HepG2 (cell line): ENCODE measurements at regions not wholly inside any gene's neighbourhood (a gene's known extent, or its start where the extent isn't known, plus 50 kb on each side); places are given as distances from the start of the nearest gene placed in this dataset.

ENCODE experiments used
- ATAC-seq: fragments of 200-7000 bp; cut with Tn5 transposase; 3 replicates; pipeline ENCODE4 v1.9.1; 2020; ENCODE audit warnings: mild to moderate bottlenecking, moderate library complexity
- BruUV-seq: library from RNA; stranded (reverse); fragments of 400-500 nt; replicated peaks from 2 replicates; lab custom pipeline; 2021; lab: Mats Ljungman, UMichigan
- CTCF ChIA-PET: fragments of 300-600 bp; formaldehyde crosslinking; extraction: SDS; loops from one replicate; lab custom pipeline; 2021; ENCODE audit warnings: low total read pairs, inconsistent platforms, low intra/inter-chr PET ratio; lab: Yijun Ruan, JAX
- POLR2A ChIA-PET: fragments of 350-600 bp; sonication (Branson Sonifier 250); formaldehyde crosslinking; loops from one replicate; lab custom pipeline; 2020; ENCODE audit warnings: antibody characterized with exemption, inconsistent platforms; lab: Yijun Ruan, JAX
- DNase-seq: peaks from one replicate; pipeline ENCODE4 v3.0.0-alpha.2; 2015; ENCODE audit warnings: low spot score
- FAIRE-seq: peaks from 3 replicates; lab custom pipeline; 2011; peaks lifted over from hg19 to GRCh38; lab: Jason Lieb, UNC
- H2AFZ ChIP-seq: one replicate; pipeline ENCODE4 v1.6.1; 2011; ENCODE audit warnings: low read length, inconsistent platforms
- H3K27ac ChIP-seq: fragments of 300-600 bp; 3 replicates; pipeline ENCODE4 v1.8.0; 2011; ENCODE audit warnings: mixed run types, mild to moderate bottlenecking, mixed read lengths, low read length, inconsistent platforms; ENCODE audit not compliant: insufficient read depth; ENCODE audit errors: extremely low read length
- H3K27me3 ChIP-seq, 2 experiments: fragments of 200-600 bp in 1 of 2; 2 replicates in 1 of 2; 3 replicates in 1 of 2; pipeline versions ENCODE4 v1.6.0 to v1.8.0; 2011; ENCODE audit warnings: low read length in 2 of 2, mild to moderate bottlenecking in 2 of 2, moderate library complexity in 2 of 2, inconsistent platforms in 1 of 2; ENCODE audit not compliant: insufficient read depth in 2 of 2, control insufficient read depth in 1 of 2
- H3K36me3 ChIP-seq, 2 experiments: fragments of 200-600 bp in 1 of 2; replicated peaks in 1 of 2; 2 replicates in 1 of 2; 3 replicates in 1 of 2; pipeline versions ENCODE4 v1.5.1 to v1.8.0; 2011; ENCODE audit warnings: low read length in 2 of 2, inconsistent platforms in 1 of 2; ENCODE audit not compliant: insufficient read depth in 2 of 2, control insufficient read depth in 1 of 2
- H3K4me1 ChIP-seq: 2 replicates; pipeline ENCODE4 v1.5.1; 2012; ENCODE audit warnings: low read length, inconsistent platforms; ENCODE audit not compliant: insufficient read depth
- H3K4me2 ChIP-seq: 2 replicates; pipeline ENCODE4 v1.6.0; 2011; ENCODE audit warnings: low read depth, low read length, inconsistent platforms
- H3K4me3 ChIP-seq, 3 experiments: fragments of 200-600 bp in 1 of 3; sonication (generic), shearing (Covaris generic) in 1 of 3; replicated peaks in 1 of 3; 2 replicates each; pipeline ENCODE4 v1.5.1; 2011 to 2016; ENCODE audit warnings: low read length in 3 of 3, inconsistent platforms in 2 of 3, low read depth in 2 of 3, mild to moderate bottlenecking in 2 of 3, control low read depth in 1 of 3, mixed read lengths in 1 of 3; ENCODE audit not compliant: insufficient read depth in 1 of 3
- H3K79me2 ChIP-seq: one replicate; pipeline ENCODE4 v1.6.1; 2011; ENCODE audit warnings: low read length, inconsistent platforms; ENCODE audit not compliant: insufficient read depth
- H3K9ac ChIP-seq: 2 replicates; pipeline ENCODE4 v1.6.0; 2011; ENCODE audit warnings: mild to moderate bottlenecking, low read depth, low read length, inconsistent platforms; ENCODE audit not compliant: insufficient read depth
- H3K9me3 ChIP-seq: 2 replicates; pipeline ENCODE4 v1.5.1; 2012; ENCODE audit warnings: mild to moderate bottlenecking, low read length
- H4K20me1 ChIP-seq: 2 replicates; pipeline ENCODE4 v1.6.0; 2011; ENCODE audit warnings: inconsistent platforms, mild to moderate bottlenecking, low read length, moderate library complexity; ENCODE audit not compliant: insufficient read depth
- ATF3 ChIP-seq: sonication (generic); formaldehyde crosslinking; IDR thresholded peaks from 2 replicates; pipeline ENCODE4 v1.4.0; 2020; ENCODE audit warnings: missing genetic modification reagents
- ATF7-NPFF ChIP-seq: sonication (generic); formaldehyde crosslinking; IDR thresholded peaks from 2 replicates; pipeline ENCODE4 v1.8.1; 2023; ENCODE audit warnings: mild to moderate bottlenecking, low read depth, missing genetic modification reagents, moderate library complexity
- CCDC6 ChIP-seq: sonication (generic); formaldehyde crosslinking; IDR thresholded peaks from 2 replicates; pipeline ENCODE4 v1.8.1; 2022; ENCODE audit warnings: mild to moderate bottlenecking, missing genetic modification reagents, moderate library complexity
- CHD4 ChIP-seq: fragments of 200-600 bp; sonication (generic); IDR thresholded peaks from 2 replicates; pipeline ENCODE4 v1.7.0; 2017; ENCODE audit warnings: mild to moderate bottlenecking, low read length, borderline replicate concordance
- CREB1 ChIP-seq, 2 experiments: fragments of 450-650 bp in 1 of 2; IDR thresholded peaks; 2 replicates each; pipeline ENCODE4 v1.6.1; 2016 to 2017; ENCODE audit warnings: control low read depth in 1 of 2, mild to moderate bottlenecking in 1 of 2, missing compliant biosample characterization in 1 of 2, missing genetic modification characterization in 1 of 2
- DZIP1 ChIP-seq: sonication (generic); formaldehyde crosslinking; IDR thresholded peaks from 2 replicates; pipeline ENCODE4 v1.5.0; 2020; ENCODE audit warnings: mild to moderate bottlenecking, missing genetic modification reagents
- ELF3 ChIP-seq: IDR thresholded peaks from 2 replicates; pipeline ENCODE4 v1.6.1; 2016; ENCODE audit warnings: missing genetic modification reagents, missing compliant biosample characterization
- KLF13 ChIP-seq: sonication (generic); formaldehyde crosslinking; IDR thresholded peaks from 2 replicates; pipeline ENCODE4 v1.4.0; 2020; ENCODE audit warnings: mild to moderate bottlenecking, missing genetic modification reagents
- MZF1 ChIP-seq: sonication (generic); formaldehyde crosslinking; IDR thresholded peaks from 2 replicates; pipeline ENCODE4 v1.8.1; 2023; ENCODE audit warnings: mild to moderate bottlenecking, missing genetic modification reagents, borderline replicate concordance
- TEAD2 ChIP-seq: sonication (generic); formaldehyde crosslinking; IDR thresholded peaks from 2 replicates; pipeline ENCODE4 v1.9.0; 2021; ENCODE audit warnings: missing genetic modification reagents
- ZNF282 ChIP-seq: fragments of 450-650 bp; IDR thresholded peaks from 2 replicates; pipeline ENCODE4 v1.6.1; 2018; ENCODE audit not compliant: partially characterized antibody
- ZNF597 ChIP-seq: sonication (generic); formaldehyde crosslinking; IDR thresholded peaks from 2 replicates; pipeline ENCODE4 v1.5.0; 2020; ENCODE audit warnings: missing genetic modification reagents
- ZNF713 ChIP-seq: sonication (generic); formaldehyde crosslinking; IDR thresholded peaks from 2 replicates; pipeline ENCODE4 v1.4.0; 2020; ENCODE audit warnings: mild to moderate bottlenecking, missing genetic modification reagents
- ZNF839 ChIP-seq: sonication (generic); formaldehyde crosslinking; IDR thresholded peaks from 2 replicates; pipeline ENCODE4 v1.4.0; 2020; ENCODE audit warnings: missing genetic modification reagents, mild to moderate bottlenecking, borderline replicate concordance
- WGBS: methylation state at CpG from one replicate; pipeline ENCODE4 v1.1.6; 2017; ENCODE audit warnings: low lambda C conversion rate; 5-methylcytosine and 5-hydroxymethylcytosine counted together
- in situ Hi-C: cut with HindIII; loops from 2 replicates; pipeline ENCODE4 v1.10.0; 2017; ENCODE audit warnings: low pct_unique_long_range_greater_than_20kb; ENCODE audit not compliant: extremely low pct_ligation_motif_present
- intact Hi-C: fragments of 100-400 bp; cut with micrococcal nuclease; formaldehyde crosslinking; loops from one replicate; pipeline ENCODE4 v1.10.0; 2022; ENCODE audit not compliant: unreplicated experiment

GRCh38 chr6:125637207-125637606 lies 112.2 kb upstream of the HEY2 start:
- no peak overlapping the region for H2AFZ ChIP-seq
- no peaks in the 10 kb centered on the region for H4K20me1 ChIP-seq
- intact Hi-C loops (no loop called here), in situ Hi-C loops (no loop called here)
- H3K4me3 ChIP-seq = no peak overlapping the region
- WGBS = 0% methylated on average over 2 of the region's 2 CpGs
- DNase-seq = no peak
- BruUV-seq = no TSS peak
- no peak overlapping the region for H3K9ac ChIP-seq
- no peaks in the 10 kb centered on the region for H3K4me1 ChIP-seq
- CTCF ChIA-PET = no interaction called here
- no peak for ATAC-seq
- H3K36me3 ChIP-seq = no peaks in the 10 kb centered on the region
- no peak for TF ChIP-seq ZNF839 (CRISPR knock-in tag)
- peak; percentile 45 for TF ChIP-seq CREB1 (IDR thresholded peaks at IDR 0.05)
- no peak for TF ChIP-seq CREB1 (CRISPR knock-in tag; IDR thresholded peaks at IDR 0.05)
- H3K79me2 ChIP-seq = no peaks in the 10 kb centered on the region
- H3K27ac ChIP-seq = no peak overlapping the region
- H3K4me2 ChIP-seq = no peak overlapping the region
- H3K9me3 ChIP-seq = no peaks in the 10 kb centered on the region
- no peaks in the 10 kb centered on the region for H3K27me3 ChIP-seq
- FAIRE-seq = no peak
- POLR2A ChIA-PET = no interaction called here

- in situ Hi-C loops = no loop called here
- Histone ChIP-seq H3K27ac (no peak overlapping the region), H3K27me3 (no peaks in the 10 kb centered on the region), H3K36me3 (no peaks in the 10 kb centered on the region), H3K4me3 (no peak overlapping the region), H3K9ac (no peak overlapping the region), H4K20me1 (no peaks in the 10 kb centered on the region), H2AFZ (no peak overlapping the region), H3K4me2 (no peak overlapping the region), H3K79me2 (no peaks in the 10 kb centered on the region), H3K9me3 (no peaks in the 10 kb centered on the region), H3K4me1 (no peaks in the 10 kb centered on the region)
- ChIA-PET CTCF (no interaction called here), POLR2A (no interaction called here)
- ATAC-seq = no peak
- no peak for DNase-seq
- WGBS = 13% methylated on average over 3 of the region's 3 CpGs
- no peak for FAIRE-seq
- no TSS peak for BruUV-seq
- intact Hi-C loops = no loop called here
- no peak for TF ChIP-seq CHD4
- no peak for TF ChIP-seq MZF1 (CRISPR knock-in tag)
- TF ChIP-seq ELF3 = no peak
- TF ChIP-seq ZNF713 (CRISPR knock-in tag) = no peak
- TF ChIP-seq ATF7-NPFF (CRISPR knock-in tag) = no peak
- no peak for TF ChIP-seq DZIP1 (CRISPR knock-in tag)
- TF ChIP-seq TEAD2 (CRISPR knock-in tag) = no peak
- no peak for TF ChIP-seq ATF3
- TF ChIP-seq CCDC6 (CRISPR knock-in tag) = no peak
- no peak for TF ChIP-seq KLF13 (CRISPR knock-in tag)
- no peak for TF ChIP-seq ZNF597 (CRISPR knock-in tag)
- TF ChIP-seq ZNF282 = no peak
Measured at GRCh38 chr6:125639466-125640020, 109.9 kb upstream of the HEY2 start.
